K562 (cell line): ENCODE measurements at regions not wholly inside any gene's neighbourhood (a gene's known extent, or its start where the extent isn't known, plus 50 kb on each side); places are given as distances from the start of the nearest gene placed in this dataset.

Source experiments
- ARID1B ChIP-seq: fragments of 450-650 bp; IDR thresholded peaks from 2 replicates; pipeline ENCODE4 v1.6.1; 2016; ENCODE audit warnings: antibody characterized with exemption, mild to moderate bottlenecking, inconsistent platforms
- FOS ChIP-seq: IDR thresholded peaks from 3 replicates; pipeline ENCODE4 v1.6.1; 2011; ENCODE audit not compliant: insufficient read length; ENCODE audit errors: extremely low read depth
- MAFF ChIP-seq: IDR thresholded peaks from 2 replicates; pipeline ENCODE4 v1.6.1; 2012; ENCODE audit warnings: low read length, improper control_type of control experiment
- MAFK ChIP-seq: IDR thresholded peaks from 2 replicates; pipeline ENCODE4 v1.6.1; 2011; ENCODE audit warnings: low read length, improper control_type of control experiment
- MECOM ChIP-seq: fragments of 250-450 bp; sonication (Bioruptor Pico); IDR thresholded peaks from 2 replicates; pipeline ENCODE4 v1.8.0; 2022; ENCODE audit warnings: inconsistent platforms
- PHF21A ChIP-seq: fragments of 450-650 bp; IDR thresholded peaks from 2 replicates; pipeline ENCODE4 v1.6.1; 2017; ENCODE audit warnings: low read depth, borderline replicate concordance
- PKNOX1 ChIP-seq: fragments of 450-650 bp; IDR thresholded peaks from 2 replicates; pipeline ENCODE4 v1.6.1; 2016
- TEAD4 ChIP-seq, 2 experiments: sonication (generic) in 1 of 2; formaldehyde crosslinking in 1 of 2; IDR thresholded peaks; 2 replicates each; pipeline versions ENCODE4 v1.6.1 to v1.8.0; 2012 to 2022; ENCODE audit warnings: borderline replicate concordance in 1 of 2, inconsistent platforms in 1 of 2, low read length in 1 of 2, mild to moderate bottlenecking in 1 of 2, missing genetic modification reagents in 1 of 2
- VEZF1 ChIP-seq: fragments of 200-800 bp; sonication (Bioruptor generic); IDR thresholded peaks from 2 replicates; pipeline ENCODE4 v1.6.1; 2017; ENCODE audit warnings: missing genetic modification characterization, missing compliant biosample characterization
- ZBTB11 ChIP-seq, 3 experiments: fragments of 200-800 bp in 1 of 3; fragments of 250-450 bp in 1 of 3; fragments of 450-650 bp in 1 of 3; sonication (Bioruptor Pico) in 1 of 3; sonication (Bioruptor generic) in 1 of 3; formaldehyde crosslinking in 1 of 3; IDR thresholded peaks; 2 replicates each; pipeline versions ENCODE4 v1.6.1 to v1.8.0; 2016 to 2022; ENCODE audit warnings: mild to moderate bottlenecking in 2 of 3, missing genetic modification characterization in 2 of 3, missing compliant biosample characterization in 1 of 3, moderate library complexity in 1 of 3
- ZBTB5 ChIP-seq: fragments of 450-650 bp; IDR thresholded peaks from 2 replicates; pipeline ENCODE4 v1.6.1; 2017; ENCODE audit warnings: antibody characterized with exemption
- ZNF140 ChIP-seq: fragments of 250-450 bp; sonication (Bioruptor Pico); IDR thresholded peaks from 2 replicates; pipeline ENCODE4 v1.8.0; 2021; ENCODE audit warnings: moderate library complexity, mild to moderate bottlenecking, inconsistent platforms
- ZNF175 ChIP-seq: fragments of 200-800 bp; sonication (Bioruptor generic); IDR thresholded peaks from 2 replicates; pipeline ENCODE4 v1.6.1; 2016; ENCODE audit warnings: low read depth, mild to moderate bottlenecking, missing genetic modification characterization, missing compliant biosample characterization
- ZNF41 ChIP-seq: fragments of 250-450 bp; sonication (Bioruptor Pico); conservative IDR thresholded peaks from 2 replicates; pipeline ENCODE4 v1.4.0; 2020; ENCODE audit warnings: mild to moderate bottlenecking
- ZNF639 ChIP-seq, 2 experiments: fragments of 200-800 bp in 1 of 2; sonication (Bioruptor generic) in 1 of 2; sonication (generic) in 1 of 2; formaldehyde crosslinking in 1 of 2; IDR thresholded peaks in 1 of 2; conservative IDR thresholded peaks in 1 of 2; 2 replicates each; pipeline versions ENCODE4 v1.5.0 to v1.6.1; 2016 to 2020; ENCODE audit warnings: missing compliant biosample characterization in 1 of 2, missing genetic modification characterization in 1 of 2, missing genetic modification reagents in 1 of 2

- TF ChIP-seq PKNOX1 (peak; percentile 46; the same call in 1 of the 2 replicates), ZNF639 (CRISPR knock-in tag; conservative IDR thresholded peaks at IDR 0.05 in 1 of 2, IDR thresholded peaks at IDR 0.05 in 1 of 2) (peak in 1 of 2 experiments; percentile 80; a peak in 2 of 4 replicates), ZBTB11 (CRISPR knock-in tag; IDR thresholded peaks at IDR 0.05) (0 out of 6 replicates have a peak, but pooled peaks of 1 of the 3 experiments have one; percentile 34), TEAD4 (IDR thresholded peaks at IDR 0.05; ENCODE audit: low read length) (peak; percentile 49), TEAD4 (CRISPR knock-in tag; IDR thresholded peaks at IDR 0.05; ENCODE audit: borderline replicate concordance) (no peak), ZNF175 (peak; percentile 33; the same call in 1 of the 2 replicates), PHF21A (no peak), ZNF140 (CRISPR knock-in tag) (no peak), VEZF1 (CRISPR knock-in tag) (peak; percentile 50), MECOM (CRISPR knock-in tag) (peak; percentile 88), MAFF (peak; percentile 81), ZNF41 (CRISPR knock-in tag) (0 out of 2 replicates have a peak, but pooled peaks have one; percentile 4), FOS (peak; percentile 84), ZBTB5 (no peak), ARID1B (peak; percentile 90), MAFK (peak; percentile 90)
Observed at GRCh38 chr16:80027007-80027965, 426.7 kb upstream of the MAF start (continued).
